ENCODE measurements at regions not wholly inside any gene's neighbourhood (a gene's known extent, or its start where the extent isn't known, plus 50 kb on each side); places are given as distances from the start of the nearest gene placed in this dataset.

DNA sequence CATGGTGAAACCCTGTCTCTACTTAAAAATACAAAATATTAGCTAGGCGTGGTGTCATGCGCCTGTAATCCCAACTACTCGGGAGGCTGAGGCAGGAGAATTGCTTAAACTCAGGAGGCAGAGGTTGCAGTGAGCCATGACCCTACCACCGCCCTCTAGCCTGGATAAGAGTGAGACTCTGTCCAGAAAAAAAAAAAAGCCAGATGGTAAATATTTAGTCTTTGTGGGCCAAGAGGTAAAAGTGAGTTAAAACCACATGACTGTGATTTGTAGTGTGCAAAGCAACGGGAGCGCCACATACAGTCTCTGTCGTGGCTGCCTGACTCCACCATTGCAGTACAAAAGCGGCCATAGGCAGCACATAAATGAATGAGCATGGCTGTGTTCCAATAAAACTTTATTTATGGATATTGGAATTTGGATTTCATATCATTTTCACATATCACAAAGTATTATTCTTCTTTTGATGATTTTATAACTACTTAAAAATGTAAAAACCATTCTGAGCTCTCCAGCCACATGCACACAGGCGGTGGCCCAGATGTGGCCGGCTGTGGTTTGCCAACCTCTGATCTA is 51.8 kb upstream of the CASZ1 start:
- no peak for TF ChIP-seq ZNF274 (IDR thresholded peaks at IDR 0.05; ENCODE audit: low read depth, low read length)
- H3K4me3 ChIP-seq (ENCODE audit: low read length) = no peak overlapping the region

DNA sequence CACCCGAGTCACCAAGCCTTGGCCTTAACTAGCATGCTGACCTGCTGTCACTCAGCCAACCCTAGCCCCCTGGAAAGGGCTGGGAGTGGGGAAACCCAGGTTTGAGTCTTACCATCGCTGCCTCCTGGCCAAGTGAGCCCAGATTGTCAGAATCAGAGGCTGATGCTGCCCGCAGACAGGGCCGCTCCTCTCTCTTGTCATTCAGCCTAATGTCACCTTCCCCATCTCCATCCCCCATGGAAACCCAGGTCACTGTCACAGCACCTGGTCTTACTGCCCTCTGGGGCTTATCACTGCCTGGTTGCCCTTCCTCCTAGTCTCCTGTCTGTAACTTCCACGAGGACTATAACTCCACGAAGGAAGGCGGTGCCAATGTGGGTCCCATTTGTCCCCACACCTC is 53.6 kb upstream of the CASZ1 start:
- no peak for TF ChIP-seq ZNF274 (IDR thresholded peaks at IDR 0.05; ENCODE audit: low read depth, low read length)
- no peak overlapping the region for H3K4me3 ChIP-seq (ENCODE audit: low read length)

DNA sequence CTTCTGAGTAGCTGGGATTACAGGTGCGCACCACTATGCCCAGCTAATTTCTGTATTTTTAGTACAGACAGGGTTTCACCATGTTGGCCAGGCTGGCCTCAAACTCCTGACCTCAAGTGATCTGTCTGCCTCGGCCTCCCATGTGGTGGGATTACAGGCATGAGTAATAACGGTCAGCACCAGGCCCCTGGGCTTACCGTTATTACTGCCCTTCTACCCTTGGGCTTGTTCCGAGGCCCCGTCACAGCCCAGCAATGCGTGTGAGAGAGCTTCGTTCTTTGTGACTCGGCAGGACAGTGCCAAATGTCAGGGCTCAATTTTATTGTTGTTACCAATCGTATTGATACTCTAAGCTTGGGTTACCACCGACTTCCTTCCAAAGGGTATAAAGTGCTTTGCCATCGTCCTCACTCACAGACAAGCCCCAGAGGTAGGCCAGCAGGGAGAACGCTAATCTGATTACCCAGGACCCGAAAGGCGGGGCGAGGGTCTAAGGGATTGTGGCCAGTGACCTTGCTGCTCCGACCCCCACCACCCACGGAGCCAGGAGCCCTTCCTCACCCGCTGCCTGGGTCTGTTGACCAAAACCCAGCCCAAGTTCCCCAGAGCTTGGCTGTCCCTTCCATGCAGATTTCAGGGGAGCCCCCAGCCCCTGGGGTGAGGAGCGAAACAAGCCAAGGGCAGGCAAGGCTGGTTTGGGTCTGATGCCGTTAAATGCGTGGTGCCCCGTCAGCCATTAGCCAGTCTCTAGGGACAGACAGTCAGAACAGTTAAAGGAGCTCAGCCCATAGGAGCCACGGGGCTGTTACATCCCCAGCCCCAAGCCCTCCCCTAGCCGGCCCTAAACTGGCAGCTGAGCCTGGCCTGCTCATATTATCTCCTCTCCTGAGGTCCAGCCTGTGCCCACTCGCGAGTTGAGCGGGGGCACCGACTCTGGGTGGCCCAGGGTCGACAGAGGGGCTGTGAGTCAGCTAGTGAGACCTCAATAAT is 54.9 kb upstream of the CASZ1 start:
- no peak for TF ChIP-seq ZNF274 (IDR thresholded peaks at IDR 0.05; ENCODE audit: low read depth, low read length)
- no peak overlapping the region for H3K4me3 ChIP-seq (ENCODE audit: low read length)

DNA sequence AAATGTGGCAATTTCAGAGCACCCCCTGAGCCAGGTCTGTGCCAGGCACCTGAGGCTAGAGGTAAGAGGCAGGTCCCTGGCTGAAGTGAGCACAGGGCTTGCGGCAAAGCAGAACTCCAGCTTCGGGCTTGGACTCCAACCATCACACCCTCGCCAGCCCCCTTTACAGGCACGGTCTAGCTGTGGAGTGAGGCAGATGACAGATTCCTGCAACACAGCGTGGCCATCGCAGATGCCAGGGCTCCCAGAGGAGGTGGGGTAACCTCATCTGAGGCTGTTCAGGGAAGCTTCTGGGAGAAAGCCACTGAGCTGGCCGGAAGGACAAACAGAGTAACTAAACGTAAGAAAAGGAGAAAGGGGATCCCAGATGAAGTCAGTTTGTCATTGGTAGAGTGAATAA is 55.6 kb upstream of the CASZ1 start:
- TF ChIP-seq ZNF274 (IDR thresholded peaks at IDR 0.05; ENCODE audit: low read depth, low read length) = no peak
- H3K4me3 ChIP-seq (ENCODE audit: low read length) = no peak overlapping the region

DNA sequence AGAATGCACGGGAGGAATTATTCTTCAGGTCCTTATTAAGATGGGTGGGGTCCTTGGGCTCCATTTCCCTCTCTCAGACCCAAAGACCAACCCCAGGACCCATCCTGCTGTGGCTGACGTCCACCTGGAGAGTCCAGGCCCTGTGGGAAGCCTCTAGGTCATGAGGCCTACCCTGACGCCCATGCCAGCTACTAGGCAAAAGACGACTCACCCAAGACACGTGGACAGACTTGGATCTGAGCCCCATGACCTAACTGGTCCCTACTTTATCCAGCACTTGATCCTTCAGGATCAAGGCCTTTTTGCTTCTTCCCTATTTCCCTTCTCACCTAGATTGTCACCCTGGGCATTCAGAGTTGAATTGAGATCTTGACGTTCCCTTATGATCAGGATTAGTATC is 56.0 kb upstream of the CASZ1 start:
- no peak overlapping the region for H3K4me3 ChIP-seq (ENCODE audit: low read length)
- no peak for TF ChIP-seq ZNF274 (IDR thresholded peaks at IDR 0.05; ENCODE audit: low read depth, low read length)

DNA sequence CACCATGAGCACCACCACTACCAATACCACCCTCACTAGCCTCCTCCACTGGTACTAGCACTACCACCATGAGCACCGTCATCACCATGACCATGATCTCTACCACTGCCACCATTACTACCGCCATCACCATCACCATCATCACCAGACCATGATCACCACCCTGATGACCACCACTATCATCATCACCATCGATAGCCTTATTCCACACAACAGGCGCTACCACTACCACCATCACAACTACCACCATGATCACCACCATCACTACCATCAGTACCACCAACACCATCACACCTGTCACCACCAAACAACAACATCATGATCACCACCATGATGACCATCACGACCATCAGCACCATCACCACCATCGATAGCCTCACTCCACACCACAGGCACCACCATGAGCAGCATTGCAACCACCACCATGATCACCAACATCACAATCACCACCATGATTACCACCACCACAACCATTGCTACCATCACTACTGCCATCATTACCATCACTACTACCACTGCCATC is 56.6 kb upstream of the CASZ1 start:
- no peak for TF ChIP-seq ZNF274 (IDR thresholded peaks at IDR 0.05; ENCODE audit: low read depth, low read length)

DNA sequence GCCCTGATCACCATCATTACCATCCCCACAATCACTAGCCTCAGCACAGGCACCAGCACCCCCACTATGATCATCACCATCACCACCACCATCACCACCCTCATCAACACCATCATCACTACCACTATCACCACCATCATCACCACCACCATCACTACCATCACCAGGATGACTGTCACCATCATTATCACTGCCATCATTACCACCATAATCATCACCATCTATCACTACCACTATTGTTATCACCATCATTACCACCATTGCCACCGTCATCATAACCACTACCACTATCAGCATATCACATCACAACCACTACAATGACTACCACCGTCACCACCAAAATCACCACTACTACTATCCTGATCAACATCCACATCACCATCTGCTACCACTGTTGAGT is 57.3 kb upstream of the CASZ1 start:
- TF ChIP-seq ZNF274 (IDR thresholded peaks at IDR 0.05; ENCODE audit: low read depth, low read length) = no peak

More for the DNA sequence above, 56.6 kb upstream of the CASZ1 start:
- no peak overlapping the region for H3K4me3 ChIP-seq (ENCODE audit: low read length)

DNA sequence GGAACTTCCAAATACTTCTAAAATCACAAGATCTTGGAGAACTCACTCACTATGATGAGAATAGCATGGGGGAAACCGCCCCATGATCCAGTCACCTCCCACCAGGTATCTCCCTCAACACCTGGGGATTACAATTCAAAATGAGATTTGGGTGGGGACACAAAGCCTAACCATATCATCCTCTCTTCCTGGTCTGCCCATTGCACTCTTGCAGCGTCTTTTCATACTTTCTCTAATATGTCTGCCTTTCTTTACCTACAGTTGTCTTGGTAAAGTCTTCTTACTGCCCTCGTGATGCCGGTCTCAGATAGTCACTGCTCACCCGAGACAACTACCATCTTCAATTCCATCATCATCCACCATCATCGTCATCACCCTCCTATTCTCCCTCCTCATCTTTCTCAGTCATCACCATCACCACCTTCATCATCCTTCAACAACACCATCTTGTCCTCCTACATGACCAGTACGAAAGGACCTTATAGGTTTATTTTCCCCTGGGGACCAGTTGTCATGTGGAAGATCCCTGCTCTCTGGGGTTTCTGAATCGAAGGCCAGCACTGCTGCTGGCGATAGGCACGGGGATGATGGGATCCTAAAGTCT is 58.5 kb upstream of the CASZ1 start:
- TF ChIP-seq ZNF274 (IDR thresholded peaks at IDR 0.05; ENCODE audit: low read depth, low read length) = no peak
- H3K4me3 ChIP-seq (ENCODE audit: low read length) = no peak overlapping the region

More for the DNA sequence above, 57.3 kb upstream of the CASZ1 start:
- H3K4me3 ChIP-seq (ENCODE audit: low read length) = no peak overlapping the region

DNA sequence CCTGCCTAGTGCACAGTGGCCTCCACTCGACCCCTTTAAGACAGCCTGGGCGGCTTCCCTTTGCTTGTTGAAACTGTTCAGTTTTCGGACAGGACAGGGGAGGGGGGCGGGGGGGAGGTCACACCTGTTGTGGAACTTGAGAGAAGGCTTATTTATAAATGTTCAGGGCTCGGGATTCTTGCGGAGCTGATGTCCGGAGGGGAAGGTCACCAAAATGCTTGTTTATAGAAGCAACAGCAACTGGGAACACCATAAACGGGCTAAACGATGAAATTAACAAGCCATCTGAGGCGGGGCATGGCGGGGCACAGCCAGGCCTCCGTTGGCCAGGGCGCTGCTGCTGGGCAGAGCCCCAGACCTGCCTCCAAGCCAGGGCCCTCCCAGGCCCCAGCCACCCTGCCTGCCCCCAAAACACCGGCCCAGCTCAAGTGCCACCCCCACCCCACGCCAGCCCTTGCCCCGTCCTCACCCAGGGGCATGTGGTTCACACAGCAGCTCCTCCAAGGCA is 59.8 kb upstream of the CASZ1 start:
- H3K4me3 ChIP-seq (ENCODE audit: low read length) = no peak overlapping the region
- no peak for TF ChIP-seq ZNF274 (IDR thresholded peaks at IDR 0.05; ENCODE audit: low read depth, low read length)

DNA sequence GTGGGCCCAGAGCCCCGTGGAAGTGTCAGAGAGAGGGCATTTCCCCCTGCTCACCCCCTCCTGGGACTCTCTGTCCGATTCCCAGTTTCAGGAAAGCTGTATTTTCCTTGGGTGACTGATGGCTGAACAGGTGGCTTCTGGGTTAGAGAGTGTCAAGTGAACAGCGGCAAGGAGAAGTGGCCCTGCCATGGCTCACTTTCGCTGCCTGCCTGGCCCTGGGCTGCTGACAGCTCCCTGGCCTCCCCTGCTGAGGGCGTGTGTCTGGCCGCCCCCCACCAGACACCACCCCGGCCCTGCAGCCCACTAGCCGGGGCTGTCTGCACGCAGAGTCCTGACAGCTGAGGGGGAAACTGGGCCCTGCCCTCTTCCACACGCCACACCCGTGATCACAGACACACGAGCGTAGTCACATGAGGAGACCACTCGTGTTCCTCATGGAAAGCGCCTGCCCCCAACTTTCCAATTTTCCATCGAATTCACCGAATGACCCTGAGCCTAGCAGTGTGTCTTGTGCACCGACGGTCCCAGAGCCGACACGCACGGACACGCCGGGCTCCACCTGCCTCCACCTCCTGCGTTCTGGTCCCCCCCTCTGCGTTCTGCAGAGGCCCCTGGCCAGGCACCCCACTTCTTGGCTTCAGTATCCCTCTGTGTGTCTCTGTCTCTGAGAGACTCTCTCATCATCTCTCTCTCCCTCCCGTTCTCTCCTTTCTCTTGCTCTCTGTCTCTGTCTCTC is 60.6 kb upstream of the CASZ1 start:
- H3K4me3 ChIP-seq (ENCODE audit: low read length) = no peak overlapping the region
- no peak for TF ChIP-seq ZNF274 (IDR thresholded peaks at IDR 0.05; ENCODE audit: low read depth, low read length)

DNA sequence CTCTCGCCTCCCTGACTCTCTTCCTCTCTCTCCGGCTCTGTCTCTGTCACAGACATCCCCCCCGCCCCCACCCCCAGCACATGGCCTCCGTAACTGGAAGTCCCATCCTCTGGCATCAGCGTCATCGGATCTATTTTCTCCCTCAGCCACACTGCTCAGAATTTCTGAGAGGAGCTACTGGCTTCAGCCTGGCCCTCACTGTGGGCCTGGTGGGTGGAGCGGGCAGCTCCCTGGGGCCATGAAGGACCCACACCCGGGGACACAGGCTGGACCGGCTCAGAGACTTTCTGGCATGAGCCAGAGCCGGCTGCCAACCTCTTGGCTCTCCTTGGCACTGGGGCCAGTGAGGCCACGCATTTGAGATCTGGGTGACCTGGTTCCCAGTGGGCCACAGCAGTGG is 61.2 kb upstream of the CASZ1 start:
- TF ChIP-seq ZNF274 (IDR thresholded peaks at IDR 0.05; ENCODE audit: low read depth, low read length) = no peak

DNA sequence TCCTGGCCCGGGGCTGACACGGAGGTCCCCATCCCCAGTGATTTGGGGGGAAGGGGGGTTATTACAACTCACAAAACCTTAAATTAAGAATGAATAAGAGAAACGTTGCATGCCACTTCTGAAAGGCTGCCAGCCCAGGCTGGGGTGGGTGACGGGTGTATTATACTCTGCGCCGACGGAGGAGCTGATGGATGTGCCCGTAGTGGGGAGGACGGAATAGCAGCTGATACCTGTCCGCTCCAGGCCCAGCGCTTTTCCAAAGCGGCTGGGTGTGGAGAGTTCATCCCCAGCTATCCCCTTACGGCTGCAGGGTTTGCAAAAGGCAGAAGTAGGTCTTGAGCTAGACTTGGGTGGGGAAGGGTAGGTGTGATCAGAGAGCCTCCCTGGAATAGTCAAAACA is 63.8 kb upstream of the CASZ1 start:
- no peak overlapping the region for H3K4me3 ChIP-seq (ENCODE audit: low read length)
- no peak for TF ChIP-seq ZNF274 (IDR thresholded peaks at IDR 0.05; ENCODE audit: low read depth, low read length)

More for the DNA sequence above, 61.2 kb upstream of the CASZ1 start:
- H3K4me3 ChIP-seq (ENCODE audit: low read length) = no peak overlapping the region

DNA sequence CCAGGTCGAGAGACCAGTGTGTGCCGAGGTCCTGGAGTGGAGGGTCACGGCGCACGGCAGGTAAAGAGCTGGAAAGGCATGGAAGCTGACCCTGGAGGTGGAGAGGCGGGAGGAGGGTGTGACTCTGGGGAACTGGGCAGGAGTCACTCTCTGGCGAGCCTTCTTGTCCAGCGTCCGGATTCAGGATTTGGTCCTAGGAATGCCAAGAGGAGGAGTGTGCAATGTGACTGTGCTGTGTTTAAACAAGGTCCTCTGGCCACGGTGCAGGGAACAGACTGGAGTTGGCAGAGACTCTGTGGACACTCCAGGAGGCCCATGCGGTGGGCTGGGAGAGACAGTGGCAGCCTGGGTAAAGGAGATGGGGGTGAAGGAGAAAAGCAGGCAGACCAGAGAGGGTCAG is 64.2 kb upstream of the CASZ1 start:
- H3K4me3 ChIP-seq (ENCODE audit: low read length) = no peak overlapping the region
- no peak for TF ChIP-seq ZNF274 (IDR thresholded peaks at IDR 0.05; ENCODE audit: low read depth, low read length)

DNA sequence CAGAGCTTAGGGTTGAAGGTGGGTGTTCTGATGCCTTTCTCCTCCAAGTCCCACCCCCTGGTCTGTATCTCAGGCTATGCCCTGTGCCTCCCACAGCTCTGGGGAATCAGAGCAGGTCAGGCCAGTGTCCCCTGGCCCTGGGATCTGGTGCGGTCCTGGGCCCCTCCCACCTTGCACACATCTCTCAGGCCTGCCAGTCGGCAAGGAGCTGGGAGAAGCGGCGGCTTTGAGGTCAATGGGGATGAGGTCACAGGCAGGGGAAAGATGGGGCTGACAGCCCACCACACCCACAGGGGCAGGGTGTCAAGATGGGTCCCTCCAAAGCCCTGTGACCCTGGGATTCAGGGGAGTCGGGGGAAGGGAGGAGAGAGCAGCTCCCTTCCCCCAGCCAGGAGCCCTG is 65.4 kb upstream of the CASZ1 start:
- no peak for TF ChIP-seq ZNF274 (IDR thresholded peaks at IDR 0.05; ENCODE audit: low read depth, low read length)

More for the DNA sequence above, 65.4 kb upstream of the CASZ1 start:
- H3K4me3 ChIP-seq (ENCODE audit: low read length) = no peak overlapping the region

Data from GM08714 (cell line).